GM19455 (cell line): ENCODE measurements at regions not wholly inside any gene's neighbourhood (a gene's known extent, or its start where the extent isn't known, plus 50 kb on each side); places are given as distances from the start of the nearest gene placed in this dataset.

Experiments used
- ATAC-seq: cut with Tn5 transposase; IDR thresholded peaks from one replicate; pipeline ENCODE4 v1.9.1; 2021; ENCODE audit not compliant: unreplicated experiment

- no peak for ATAC-seq
These were observed 99.2 kb upstream of the RAPGEF2 start for GRCh38 chr4:159003420-159004253.

GRCh38 chr4:159006202-159006601, 96.7 kb upstream of the RAPGEF2 start:
- no peak for ATAC-seq

DNA sequence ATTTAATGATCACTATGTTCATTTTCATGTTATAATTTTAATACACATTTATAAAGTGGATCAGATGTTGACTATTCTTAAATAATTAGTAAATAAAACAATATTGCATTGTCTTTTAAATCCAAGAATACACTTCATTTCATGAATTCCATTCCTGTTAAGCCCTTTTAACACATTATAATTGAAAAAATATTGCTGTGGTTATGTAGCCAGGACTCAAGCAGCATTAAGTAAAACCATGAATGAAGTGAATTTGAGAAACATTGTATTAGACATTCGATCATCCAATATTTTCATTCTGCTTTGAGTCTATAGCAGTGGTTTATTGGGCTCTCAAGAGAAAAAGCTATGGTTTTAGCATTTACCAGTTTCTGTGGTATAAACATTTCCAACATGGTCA, 94.2 kb upstream of the RAPGEF2 start:
- ATAC-seq: no peak

DNA sequence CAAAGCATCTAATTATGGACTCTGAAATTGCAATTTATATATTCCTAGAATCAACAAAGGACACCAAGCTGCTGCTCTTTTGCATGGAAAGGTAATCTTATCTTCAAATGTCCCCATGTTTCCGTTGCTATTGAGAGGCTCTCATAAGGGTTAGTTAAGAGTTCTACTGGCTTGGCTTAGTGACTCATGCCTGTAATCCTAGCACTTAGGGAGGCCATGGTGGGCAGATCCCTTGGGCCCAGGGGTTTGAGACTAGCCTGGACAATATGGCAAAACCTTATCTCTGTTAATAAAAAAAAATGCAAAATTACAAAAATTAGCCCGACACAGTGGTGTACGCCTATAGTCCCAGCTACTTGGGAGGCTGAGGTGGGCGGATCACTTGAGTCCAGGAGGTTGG, 93.4 kb upstream of the RAPGEF2 start:
- ATAC-seq: no peak

DNA sequence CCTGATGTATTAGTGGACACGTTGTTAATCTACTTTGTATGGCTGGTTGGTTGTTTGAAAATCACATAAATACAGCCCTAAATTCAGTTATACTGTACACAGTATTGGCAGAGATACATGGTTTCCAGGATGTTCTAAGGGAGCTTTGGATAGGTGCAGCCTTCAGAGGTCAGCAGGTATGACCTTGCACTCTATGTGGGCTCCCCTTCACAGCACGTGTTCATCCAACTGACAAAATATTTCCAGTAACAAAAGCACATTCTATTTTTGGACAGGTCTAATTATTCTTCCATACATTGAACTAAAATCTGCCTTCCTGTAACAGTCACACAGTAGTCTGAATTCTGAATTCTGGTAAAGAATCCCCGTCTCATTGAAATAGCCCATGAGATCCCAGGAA, 92.8 kb upstream of the RAPGEF2 start:
- no peak for ATAC-seq

GRCh38 chr4:159010563-159011260, 92.2 kb upstream of the RAPGEF2 start:
- ATAC-seq: no peak

DNA sequence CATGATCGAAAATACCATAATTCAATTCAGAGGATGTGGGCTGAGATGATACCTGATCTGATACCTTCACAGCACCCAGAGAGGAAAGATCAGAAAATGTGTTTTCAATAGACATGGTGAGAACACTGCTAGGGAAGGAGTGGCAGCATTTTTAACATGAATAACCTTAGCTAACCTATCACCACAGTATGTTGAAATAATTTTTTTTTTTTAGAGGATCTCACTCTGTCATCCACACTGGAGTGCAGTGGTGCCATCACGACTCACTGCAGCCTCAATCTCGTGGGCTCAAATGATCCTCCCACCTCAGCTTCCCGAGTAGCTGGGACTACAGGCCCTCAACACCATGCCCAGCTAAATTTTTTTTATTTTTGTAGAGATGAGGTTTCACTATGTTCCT, 90.5 kb upstream of the RAPGEF2 start:
- no peak for ATAC-seq

DNA sequence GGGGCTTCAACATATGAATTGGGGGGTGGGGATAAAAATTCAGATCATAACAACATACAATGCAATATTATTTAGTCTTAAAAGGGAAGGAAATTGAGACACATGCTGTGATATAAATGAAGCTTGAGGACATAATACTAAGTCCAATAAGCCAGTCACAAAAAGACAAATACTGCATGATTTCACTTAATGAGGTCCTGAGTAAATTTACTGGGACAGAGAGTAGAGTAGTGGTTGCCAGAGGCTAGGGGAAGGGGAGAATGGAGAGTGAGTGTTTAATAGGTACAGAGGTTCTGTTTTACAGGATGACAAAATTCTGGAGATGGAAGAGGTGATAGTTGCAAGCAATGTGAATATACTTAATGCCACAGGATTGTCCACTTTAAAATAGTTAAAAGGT, 89.2 kb upstream of the RAPGEF2 start:
- no peak for ATAC-seq

GRCh38 chr4:159014859-159015258, 88.0 kb upstream of the RAPGEF2 start:
- no peak for ATAC-seq

GRCh38 chr4:159015841-159016240, 87.0 kb upstream of the RAPGEF2 start:
- ATAC-seq: no peak

DNA sequence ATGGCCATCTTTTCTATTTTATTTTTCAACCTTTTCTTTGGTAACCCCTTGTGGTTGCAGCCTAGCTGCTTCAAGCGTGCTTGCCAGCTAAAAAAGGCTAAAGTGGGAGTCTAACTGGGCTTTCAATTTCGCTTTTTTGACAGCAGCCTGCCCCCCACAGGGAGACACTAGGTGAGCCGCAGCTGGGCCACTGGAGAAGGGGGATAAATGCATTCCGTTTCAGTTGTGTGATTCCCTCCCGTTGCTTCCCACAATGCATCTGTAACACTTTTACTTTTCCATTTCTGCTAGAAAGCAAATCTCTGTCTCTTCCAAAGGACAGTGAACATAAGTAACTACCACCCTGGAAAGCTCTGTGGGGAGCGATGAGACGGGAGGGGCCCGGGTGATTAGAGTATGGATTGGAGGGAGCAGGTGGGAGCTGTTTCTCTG, 86.3 kb upstream of the RAPGEF2 start:
- ATAC-seq: peak; percentile 52

DNA sequence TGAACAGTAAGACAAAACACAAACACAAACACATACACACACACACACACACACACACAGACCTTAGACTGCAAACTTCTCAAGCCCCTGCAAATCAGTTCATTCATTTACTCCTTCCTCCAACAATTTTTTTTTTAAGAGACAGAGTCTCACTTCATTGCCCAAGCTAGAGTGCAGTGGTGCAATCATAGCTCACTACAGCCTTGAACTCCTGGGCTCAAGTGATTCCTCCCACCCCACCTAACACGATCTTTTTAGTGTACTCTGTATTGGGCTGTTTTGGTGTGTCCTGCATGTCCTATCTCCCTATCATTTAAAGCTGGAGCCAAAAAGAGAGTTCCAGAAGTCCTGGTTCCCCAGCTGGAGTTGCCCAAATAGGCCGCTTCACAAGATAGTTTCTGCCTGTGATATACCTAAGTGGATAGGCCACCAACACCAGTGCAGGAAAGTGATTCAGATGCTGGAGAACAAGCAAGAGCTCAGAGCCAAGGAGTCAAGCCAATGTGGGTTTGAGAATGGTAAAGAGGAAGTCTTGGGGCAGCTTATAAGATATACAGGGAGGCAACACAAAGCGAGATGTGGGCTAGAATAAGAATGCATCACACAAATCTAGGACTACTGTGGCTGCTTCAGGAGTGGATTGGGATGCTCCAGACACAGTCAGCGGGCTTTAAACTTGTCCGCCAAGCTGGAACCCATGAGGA, 85.4 kb upstream of the RAPGEF2 start:
- ATAC-seq: peak; percentile 40

GRCh38 chr4:159018062-159018629, 84.7 kb upstream of the RAPGEF2 start:
- ATAC-seq: peak; percentile 90

GRCh38 chr4:159019356-159019755, 83.5 kb upstream of the RAPGEF2 start:
- no peak for ATAC-seq

DNA sequence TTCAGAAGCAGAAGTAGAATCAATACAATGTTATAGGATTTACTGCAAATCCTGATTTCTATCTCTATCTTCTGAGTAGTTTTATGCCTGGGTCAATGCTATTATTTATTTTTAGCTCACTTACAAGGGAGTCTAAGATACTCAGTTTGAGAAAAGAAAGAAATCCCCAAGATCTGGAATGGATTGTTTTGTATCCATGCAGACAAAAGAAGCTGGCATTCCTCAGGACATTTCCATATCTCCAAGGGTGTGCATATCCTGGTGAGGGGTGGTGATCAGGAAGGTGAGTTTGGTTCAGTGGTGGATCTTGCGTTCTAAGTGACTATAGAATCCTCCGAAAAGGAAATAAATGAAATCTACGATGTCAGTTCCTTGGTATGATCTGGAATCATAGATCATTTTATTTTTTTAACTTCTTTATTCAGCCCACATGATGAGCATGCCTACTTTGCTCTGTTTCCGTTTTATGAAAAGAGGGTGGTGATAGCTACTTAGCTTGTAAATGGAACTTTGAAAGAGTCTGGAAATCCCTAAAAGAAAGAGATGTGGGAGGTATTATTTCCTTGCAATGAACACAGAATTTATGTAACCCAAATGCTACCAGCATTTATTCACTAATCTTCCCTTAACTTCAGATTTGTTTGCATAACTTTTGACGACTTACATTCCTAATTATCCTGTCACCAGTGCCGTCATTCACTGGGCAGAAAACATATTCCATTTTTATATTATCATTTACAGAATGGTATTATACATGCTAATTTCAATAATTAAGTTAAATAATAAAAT, 81.1 kb upstream of the RAPGEF2 start:
- no peak for ATAC-seq

DNA sequence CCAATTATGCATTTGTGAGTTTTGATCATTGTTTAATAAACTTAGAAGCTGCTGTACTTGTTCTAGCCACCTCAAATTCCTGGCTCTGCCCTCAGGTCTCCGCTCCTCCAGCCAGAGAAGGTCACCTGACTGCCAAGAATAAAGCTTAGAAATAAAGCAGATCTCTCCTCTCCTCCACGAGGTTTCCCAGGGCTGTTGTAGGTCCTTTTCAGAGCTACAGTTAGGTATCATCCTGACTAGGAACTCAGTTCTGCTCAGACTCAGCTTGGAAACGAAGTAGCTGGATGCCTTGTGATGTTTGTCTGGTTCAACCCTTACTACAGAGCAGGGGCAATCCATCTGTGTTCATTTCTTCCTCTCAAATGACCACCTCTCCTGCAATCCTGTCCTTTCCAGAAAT, 79.1 kb upstream of the RAPGEF2 start:
- no peak for ATAC-seq

DNA sequence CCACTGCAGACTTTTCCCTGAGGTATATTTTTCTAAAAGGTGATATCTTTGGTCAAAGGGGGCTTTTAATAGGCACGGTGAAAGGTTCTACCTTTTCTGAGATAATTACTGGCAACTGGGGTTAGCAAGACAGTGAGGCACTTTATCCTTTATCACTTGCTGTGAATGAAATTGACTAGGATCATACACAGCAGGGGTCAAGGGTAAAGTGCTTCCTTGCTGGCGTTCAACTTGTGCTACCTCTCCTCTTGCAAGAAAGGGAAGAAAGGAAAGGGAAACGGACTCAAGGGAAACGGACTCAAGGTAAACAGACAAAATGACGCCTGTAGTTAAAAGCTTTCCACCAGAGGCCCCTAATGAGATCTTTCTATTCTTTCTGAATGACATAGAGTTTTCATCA, 78.6 kb upstream of the RAPGEF2 start:
- ATAC-seq: no peak

GRCh38 chr4:159024828-159025227, 78.1 kb upstream of the RAPGEF2 start:
- ATAC-seq: no peak

DNA sequence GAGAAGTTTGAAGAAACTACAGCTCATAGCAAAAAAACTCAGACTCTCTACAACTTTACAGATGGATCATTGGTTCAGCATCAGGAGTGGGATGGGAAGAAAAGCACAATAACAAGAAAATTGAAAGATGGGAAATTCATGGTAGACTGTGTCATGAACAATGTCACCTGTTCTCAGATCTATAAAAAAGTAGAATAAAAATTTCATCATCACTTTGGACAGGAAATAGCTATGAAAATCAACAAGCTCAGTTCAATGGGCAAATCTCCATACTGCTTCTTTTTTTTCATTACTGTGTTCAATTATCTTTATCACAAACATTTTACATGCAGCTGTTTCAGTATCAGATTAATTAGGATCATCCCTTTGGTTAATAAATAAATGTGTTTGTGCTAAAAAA, 76.5 kb upstream of the RAPGEF2 start:
- no peak for ATAC-seq

GRCh38 chr4:159027535-159027934, 75.3 kb upstream of the RAPGEF2 start:
- peak; percentile 49 for ATAC-seq

DNA sequence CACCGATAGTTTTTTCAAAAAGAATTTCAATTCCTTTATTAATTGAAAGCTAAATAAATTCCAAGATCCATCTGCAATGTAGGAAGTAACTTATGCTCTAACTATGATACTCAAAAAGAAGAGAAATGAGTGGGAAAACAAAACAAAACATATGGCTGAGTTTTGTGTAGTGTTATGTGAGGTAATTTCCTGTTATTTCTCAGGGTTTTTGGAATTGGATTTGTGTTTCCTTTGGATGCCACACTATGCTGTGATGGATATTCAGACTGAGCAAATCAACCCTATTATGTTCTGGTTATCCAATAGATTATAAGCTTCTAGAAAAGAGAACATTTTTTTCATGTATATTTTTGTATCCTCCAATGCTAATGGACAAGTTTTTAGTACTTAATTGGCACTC, 73.4 kb upstream of the RAPGEF2 start:
- no peak for ATAC-seq
